ENCODE measurements at regions not wholly inside any gene's neighbourhood (a gene's known extent, or its start where the extent isn't known, plus 50 kb on each side); places are given as distances from the start of the nearest gene placed in this dataset.

DNA sequence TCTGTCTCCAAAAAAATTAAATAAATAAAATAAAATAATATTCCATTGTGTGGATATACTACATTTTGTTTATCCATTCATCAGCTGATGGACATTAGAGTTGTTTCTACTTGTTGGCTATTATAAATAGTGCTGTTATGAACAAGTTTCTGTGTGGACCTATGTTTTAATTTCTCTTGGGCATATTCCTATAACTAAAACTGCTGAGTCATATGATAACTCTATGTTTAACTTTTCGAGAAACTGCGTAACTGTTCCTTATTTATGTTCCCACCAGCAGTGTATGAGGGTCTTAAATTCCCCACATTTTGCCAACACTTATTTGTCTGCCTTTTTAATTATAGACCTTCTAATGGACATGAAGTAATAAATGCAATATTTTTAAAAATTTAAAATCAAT is 80.0 kb upstream of the XIST start:
- Histone ChIP-seq H3K27me3 (ENCODE audit: insufficient read depth in 3 of 3, low read length in 2 of 3) (peaks cover 0 to 34% (median 0%) of the 10 kb centered on the region in 3 donors), H3K4me3 (no peak overlapping the region), H3K36me3 (ENCODE audit: insufficient read depth in 1 of 2, low read depth in 1 of 2) (no peaks in the 10 kb centered on the region), H3K4me1 (no peaks in the 10 kb centered on the region), H3K9me3 (no peaks in the 10 kb centered on the region), H3K27ac (no peak overlapping the region)
- ATAC-seq (no peak), DNase-seq (no peak)
- 86 to 92% (median 89%) methylated on average over 2 of the region's 2 CpGs for WGBS, 3 donors
- TF ChIP-seq, protein P1, sequence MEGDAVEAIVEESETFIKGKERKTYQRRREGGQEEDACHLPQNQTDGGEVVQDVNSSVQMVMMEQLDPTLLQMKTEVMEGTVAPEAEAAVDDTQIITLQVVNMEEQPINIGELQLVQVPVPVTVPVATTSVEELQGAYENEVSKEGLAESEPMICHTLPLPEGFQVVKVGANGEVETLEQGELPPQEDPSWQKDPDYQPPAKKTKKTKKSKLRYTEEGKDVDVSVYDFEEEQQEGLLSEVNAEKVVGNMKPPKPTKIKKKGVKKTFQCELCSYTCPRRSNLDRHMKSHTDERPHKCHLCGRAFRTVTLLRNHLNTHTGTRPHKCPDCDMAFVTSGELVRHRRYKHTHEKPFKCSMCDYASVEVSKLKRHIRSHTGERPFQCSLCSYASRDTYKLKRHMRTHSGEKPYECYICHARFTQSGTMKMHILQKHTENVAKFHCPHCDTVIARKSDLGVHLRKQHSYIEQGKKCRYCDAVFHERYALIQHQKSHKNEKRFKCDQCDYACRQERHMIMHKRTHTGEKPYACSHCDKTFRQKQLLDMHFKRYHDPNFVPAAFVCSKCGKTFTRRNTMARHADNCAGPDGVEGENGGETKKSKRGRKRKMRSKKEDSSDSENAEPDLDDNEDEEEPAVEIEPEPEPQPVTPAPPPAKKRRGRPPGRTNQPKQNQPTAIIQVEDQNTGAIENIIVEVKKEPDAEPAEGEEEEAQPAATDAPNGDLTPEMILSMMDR (IDR thresholded peaks at IDR 0.05), result no peak
- intact Hi-C loops (cut with DNase I), result no loop called here

DNA sequence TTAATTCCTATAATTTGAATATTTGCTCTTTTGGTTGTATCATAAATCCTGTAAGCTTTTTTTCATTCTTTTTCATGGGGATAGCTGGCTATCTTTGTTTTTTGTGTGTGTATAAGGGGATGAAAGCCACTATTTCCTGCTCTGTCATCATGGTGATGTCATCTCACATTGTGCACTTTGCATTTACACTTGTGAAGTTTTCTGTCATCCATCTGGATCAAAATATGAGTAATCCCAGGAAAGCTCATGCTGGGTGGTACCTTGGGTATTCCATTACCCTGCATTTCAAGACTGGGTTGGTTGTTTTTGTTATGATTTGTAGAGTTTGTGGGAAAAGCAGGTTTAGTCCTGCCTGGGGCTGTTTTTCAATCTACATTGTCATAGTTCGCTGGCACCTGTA is 77.8 kb upstream of the XIST start:
- no peaks in the 10 kb centered on the region for H3K9me3 ChIP-seq
- 94 to 96% (median 94%) methylated on average over 1 of the region's 1 CpG for WGBS, 3 donors
- intact Hi-C loops (cut with DNase I), result no loop called here
- DNase-seq, result no peak
- no peaks in the 10 kb centered on the region for H3K36me3 ChIP-seq (ENCODE audit: insufficient read depth in 1 of 2, low read depth in 1 of 2)
- H3K27ac ChIP-seq, result no peak overlapping the region
- H3K4me3 ChIP-seq, result no peak overlapping the region
- no peak for ATAC-seq
- TF ChIP-seq, protein P1 (IDR thresholded peaks at IDR 0.05), result no peak
- no peaks in the 10 kb centered on the region for H3K4me1 ChIP-seq
- H3K27me3 ChIP-seq (ENCODE audit: insufficient read depth in 3 of 3, low read length in 2 of 3), result peaks cover 0 to 34% (median 0%) of the 10 kb centered on the region in 3 donors

DNA sequence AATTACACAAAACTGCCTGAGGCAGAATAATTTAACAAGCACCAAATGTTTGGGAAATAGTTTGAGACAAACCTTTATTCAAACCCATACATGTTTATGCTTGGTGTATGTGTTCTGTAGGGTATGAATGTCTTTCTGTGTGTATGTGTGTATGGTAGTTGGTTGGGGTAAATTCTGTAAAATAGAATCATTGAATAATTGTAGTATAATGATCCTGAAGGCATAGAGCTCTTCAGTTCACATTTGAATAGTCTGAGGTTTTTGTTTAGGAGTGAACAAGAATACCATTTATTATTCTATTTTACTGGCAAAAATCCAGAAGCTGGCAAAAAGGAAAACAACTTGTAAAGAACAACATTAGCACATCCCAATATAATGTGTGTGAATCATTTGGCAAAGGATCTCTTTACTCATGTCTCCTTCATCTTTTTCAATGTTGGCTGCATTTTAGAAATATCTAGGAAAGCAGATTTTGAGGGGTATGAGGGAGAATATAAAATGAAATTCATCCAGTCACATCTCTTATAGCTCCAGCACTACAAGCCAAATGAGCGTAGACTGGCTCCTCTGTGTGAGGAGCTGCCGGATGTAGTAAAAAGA is 70.4 kb upstream of the XIST start:
- Histone ChIP-seq H3K4me3 (no peak overlapping the region), H3K4me1 (no peaks in the 10 kb centered on the region), H3K27ac (no peak overlapping the region), H3K27me3 (ENCODE audit: insufficient read depth in 3 of 3, low read length in 2 of 3) (peaks cover 0 to 4% (median 0%) of the 10 kb centered on the region in 3 donors), H3K36me3 (ENCODE audit: insufficient read depth in 1 of 2, low read depth in 1 of 2) (no peaks in the 10 kb centered on the region), H3K9me3 (no peaks in the 10 kb centered on the region)
- 75 to 83% (median 83%) methylated on average over 2 of the region's 2 CpGs for WGBS, 3 donors
- no peak for DNase-seq
- no peak for ATAC-seq
- intact Hi-C loops (cut with DNase I), result no loop called here
- TF ChIP-seq, protein P1 (IDR thresholded peaks at IDR 0.05), result no peak

DNA sequence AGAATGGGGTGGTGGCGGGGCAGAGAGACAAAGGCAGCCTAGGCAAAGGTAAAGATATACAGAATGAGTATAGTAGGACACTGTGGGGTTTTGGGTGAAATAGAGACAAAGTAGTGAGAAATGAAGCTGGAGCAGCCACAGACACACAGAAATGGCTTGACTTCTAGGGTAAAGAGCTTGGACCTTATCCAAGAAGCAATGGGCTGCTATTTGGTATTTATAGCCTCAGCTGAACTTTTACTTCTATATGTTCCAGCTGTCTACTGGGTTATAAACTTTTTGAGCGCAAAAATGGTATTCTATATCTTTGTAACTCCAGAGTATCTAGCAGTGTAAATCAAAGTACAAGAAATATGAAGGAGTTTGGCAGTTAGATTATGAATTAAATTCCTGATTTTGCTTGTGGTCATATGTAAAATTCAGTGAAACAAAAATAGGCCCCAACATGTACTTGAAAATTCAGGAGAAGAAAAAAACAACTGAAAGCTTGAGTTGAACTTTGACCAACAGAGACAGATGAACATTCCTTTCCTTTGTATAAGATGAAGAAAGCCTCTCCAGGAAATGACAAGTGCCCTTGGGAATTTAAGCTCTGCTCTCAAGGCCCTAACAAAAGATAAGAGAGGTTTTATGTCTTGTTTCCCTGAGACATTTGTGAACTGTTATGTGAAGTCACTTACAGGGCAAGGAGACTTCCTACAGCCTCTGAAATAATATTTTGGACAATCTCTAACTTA is 64.6 kb upstream of the XIST start:
- WGBS, 3 donors, result 78 to 84% (median 80%) methylated on average over 2 of the region's 2 CpGs
- DNase-seq, result no peak

More for the DNA sequence above, 64.6 kb upstream of the XIST start:
- no peaks in the 10 kb centered on the region for H3K4me1 ChIP-seq
- H3K36me3 ChIP-seq (ENCODE audit: insufficient read depth in 1 of 2, low read depth in 1 of 2), result no peaks in the 10 kb centered on the region
- H3K27me3 ChIP-seq (ENCODE audit: insufficient read depth in 3 of 3, low read length in 2 of 3), result peaks cover 0 to 8% (median 0%) of the 10 kb centered on the region in 3 donors
- H3K27ac ChIP-seq, result no peak overlapping the region
- no peak overlapping the region for H3K4me3 ChIP-seq
- no peaks in the 10 kb centered on the region for H3K9me3 ChIP-seq
- ATAC-seq, result no peak
- TF ChIP-seq, protein P1 (IDR thresholded peaks at IDR 0.05), result no peak
- intact Hi-C loops (cut with DNase I), result no loop called here
